ENCODE measurements at regions not wholly inside any gene's neighbourhood (a gene's known extent, or its start where the extent isn't known, plus 50 kb on each side); places are given as distances from the start of the nearest gene placed in this dataset.

- TF ChIP-seq EZH2phosphoT487 (IDR thresholded peaks at IDR 0.05; ENCODE audit: insufficient read depth, low read depth) (no peak), EZH2 (IDR thresholded peaks at IDR 0.05; ENCODE audit: insufficient read depth, poor library complexity, severe bottlenecking) (no peak)
Measured at GRCh38 chr4:134276476-134276875, 74.9 kb upstream of the PABPC4L start.

Measured in GM23248 (cell line).